ENCODE measurements at regions not wholly inside any gene's neighbourhood (a gene's known extent, or its start where the extent isn't known, plus 50 kb on each side); places are given as distances from the start of the nearest gene placed in this dataset.
"Not testable (repeated sequence)": the region's sequence is repeated elsewhere in the genome, so short reads cannot be mapped to it uniquely, and the experiment has no call there.

DNA sequence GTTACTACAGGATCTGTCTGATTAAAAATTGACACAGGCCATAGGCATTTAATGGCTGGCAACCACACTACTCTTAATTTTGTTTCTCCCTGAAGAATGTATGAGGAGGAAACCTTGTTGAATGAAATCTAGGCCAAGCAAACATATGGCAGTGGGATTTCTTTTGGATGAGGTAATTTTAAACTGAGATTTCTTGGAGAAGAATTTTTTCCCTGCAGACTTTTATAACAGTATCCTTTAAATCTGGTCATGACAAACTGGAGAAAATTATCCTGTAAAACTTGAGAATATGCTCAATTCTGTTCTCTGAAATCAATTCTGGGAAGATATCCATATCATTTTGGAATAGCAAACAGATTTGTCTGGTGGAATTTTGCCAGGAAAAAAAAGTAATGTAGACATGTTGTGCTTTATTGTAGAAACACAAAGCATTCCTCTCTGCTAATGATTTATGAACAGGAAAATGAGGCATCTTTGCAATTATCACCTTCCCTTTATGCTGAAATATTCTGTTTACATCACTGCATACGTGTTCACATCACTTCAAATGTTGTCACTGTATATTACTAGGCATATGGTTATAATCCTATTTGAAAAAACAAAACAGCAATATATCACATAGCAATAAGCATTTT lies 108.3 kb upstream of the ARSJ start:
- no peak for DNase-seq (ENCODE audit: low spot score)

DNA sequence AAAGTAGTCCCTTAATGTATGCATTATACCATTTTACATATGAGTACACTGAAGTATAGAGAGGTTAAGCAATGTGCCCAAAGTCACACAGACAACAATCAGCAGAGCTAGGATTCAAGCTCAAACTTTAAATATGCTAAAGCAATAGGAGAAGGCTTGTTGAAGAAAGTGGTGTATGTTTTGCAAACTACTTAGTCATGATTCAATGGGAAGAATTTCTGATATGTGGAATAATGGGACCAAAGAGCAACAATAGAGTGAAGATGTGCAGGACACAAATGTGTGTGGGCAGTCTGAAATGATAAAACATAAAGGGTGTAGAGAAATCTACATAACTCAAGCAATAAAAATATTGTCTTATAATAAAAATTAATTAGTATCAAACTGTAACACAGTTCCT lies 109.0 kb upstream of the ARSJ start:
- DNase-seq (ENCODE audit: low spot score) = no peak

DNA sequence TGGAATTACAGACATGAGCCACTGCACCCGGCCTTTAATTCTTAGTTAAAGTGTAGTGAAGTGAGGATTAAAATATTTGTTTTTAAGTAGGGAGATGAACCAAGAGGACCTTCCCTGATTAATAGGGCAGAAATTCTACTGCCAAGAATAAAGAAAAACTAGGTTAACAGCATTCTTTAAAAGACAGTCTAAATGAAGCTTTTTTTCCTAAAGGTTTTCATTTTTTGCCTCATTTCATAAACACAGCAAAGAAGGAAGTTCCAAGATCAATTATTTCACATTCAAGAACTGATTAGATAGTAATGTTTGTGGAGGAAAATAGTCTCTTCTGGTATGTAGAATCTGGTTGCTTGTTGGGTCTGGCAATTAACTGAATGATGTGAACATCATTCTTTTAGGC lies 112.1 kb upstream of the ARSJ start:
- no peak for DNase-seq (ENCODE audit: low spot score)

DNA sequence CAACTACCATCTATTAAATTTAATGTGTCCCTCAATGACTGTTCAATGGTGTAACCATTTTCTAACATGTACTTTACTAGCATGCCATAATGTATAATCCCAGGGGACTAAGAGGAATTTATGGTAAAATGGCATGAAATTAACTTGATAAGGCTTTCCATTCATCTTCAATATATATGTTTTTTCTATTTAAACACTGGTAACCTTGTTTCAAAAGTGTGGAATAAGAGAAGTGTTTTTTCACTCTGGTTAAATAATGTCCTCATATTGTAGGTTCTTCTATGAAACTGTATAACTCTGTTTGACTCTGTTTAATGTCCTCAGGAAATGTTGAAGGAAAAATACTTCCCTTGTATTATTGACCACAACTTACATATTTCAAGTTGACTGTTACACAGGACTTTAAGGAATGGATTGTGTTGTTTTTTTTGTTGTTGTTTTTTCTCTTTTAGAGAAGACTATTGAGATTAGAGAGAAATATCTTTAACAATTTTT lies 113.8 kb upstream of the ARSJ start:
- no peak for DNase-seq (ENCODE audit: low spot score)

DNA sequence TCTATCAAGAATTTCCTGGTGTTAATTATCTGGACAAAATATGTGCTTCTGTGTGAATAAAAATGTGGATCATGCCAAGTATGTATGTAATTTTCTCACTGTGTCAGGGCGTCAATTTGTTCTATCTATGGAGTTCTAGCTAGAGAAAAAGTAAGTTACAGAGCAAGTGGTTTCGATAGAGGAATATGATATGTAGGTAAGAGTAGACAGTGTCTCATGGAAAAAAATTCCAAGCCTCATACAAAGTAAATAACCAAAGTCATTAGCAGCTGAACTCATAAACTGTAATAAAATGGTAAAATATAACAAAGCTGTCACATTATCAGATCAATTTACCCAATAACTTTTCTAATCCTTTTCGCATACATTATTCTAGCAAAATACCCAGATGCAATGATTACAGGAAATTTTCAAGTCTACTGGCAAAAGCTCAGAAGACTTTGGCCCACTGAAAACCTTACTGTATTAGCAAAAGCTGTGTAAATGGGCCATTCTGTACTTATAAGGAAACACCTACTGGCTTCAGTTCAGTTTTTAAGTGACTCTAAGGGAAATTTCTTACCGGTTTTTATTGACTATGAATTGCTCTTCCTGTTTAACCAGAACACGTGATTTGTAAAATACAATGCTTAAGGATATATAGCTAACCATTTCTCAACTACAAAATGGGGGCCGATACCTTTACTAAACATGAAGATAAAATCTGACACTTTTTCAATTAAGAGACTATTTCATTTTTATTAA lies 121.0 kb upstream of the ARSJ start:
- no peak for DNase-seq (ENCODE audit: low spot score)

DNA sequence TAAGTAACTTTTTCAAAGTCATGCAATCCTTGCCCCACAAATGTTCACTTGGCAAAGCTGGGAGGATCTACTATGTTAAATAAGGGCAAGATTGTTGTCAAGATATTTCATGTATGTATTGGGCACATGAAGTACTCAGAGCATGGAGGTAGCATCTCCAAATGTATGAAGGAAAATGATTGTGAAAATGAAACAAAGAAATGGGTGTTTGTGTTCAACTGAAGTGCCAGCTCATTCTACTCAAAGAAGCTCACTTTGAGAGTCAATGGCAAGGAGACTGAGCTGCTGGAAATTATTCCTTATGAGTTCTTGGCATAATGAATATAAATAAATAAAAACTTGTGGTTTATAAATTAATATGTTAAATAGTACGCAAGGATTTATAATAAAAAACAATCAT lies 124.5 kb upstream of the ARSJ start:
- no peak for DNase-seq (ENCODE audit: low spot score)

DNA sequence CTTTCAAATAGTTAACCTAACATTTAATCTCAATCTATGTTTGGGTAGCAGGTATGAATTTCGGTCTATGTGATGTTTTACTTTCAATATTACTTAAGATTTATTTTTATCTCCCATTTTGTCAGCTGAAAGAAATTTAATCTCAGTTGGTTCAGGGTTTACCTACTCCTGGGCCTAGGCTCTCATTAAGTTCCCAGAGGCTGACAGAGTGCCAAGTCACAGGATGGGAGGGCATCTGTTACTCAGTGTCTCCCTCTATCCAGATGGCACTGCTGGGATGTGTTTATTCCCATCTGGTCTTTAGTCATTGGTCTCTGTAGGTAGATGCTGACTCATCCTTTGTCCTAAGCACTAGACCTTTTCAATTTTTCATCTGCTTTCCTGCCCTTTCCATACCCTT lies 129.4 kb upstream of the ARSJ start:
- no peak for DNase-seq (ENCODE audit: low spot score)

DNA sequence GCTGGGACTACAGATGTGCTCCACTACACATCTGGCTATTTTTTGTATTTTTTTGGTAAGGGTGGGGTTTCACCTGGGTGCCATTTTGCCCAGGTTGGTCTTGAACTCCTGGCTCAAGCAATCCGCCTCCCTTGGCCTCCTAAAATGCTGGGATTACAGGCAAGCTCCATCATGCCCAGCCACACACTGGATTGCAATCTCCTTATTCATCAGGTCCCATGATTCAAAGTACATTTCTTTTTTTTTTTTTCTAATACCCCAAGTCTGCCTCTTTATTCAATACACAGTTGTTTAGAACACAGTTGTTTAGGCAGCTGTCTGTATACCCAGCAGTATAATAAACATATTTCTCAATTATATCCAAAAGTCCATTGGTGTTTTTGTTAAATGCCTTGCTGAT lies 130.3 kb upstream of the ARSJ start:
- no peak for DNase-seq (ENCODE audit: low spot score)

DNA sequence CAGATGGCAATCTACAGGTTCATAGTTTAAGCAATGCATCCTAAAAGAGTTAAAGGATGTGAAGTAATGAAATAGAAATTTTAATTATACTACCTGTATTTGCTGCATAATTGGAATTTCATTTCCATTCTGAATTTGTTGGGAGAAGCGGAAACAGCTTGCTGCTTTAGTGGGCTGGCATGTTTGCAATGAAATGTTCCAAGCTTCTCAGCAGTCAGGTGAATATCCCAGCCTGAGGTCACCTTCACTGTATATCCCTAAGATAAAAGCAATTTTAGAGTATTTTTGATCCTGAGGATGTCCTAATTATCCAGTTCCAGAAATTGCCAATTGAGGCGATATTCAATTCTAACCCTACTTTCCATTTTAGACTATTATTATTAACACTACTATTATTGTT lies 136.1 kb upstream of the ARSJ start:
- no peak for DNase-seq (ENCODE audit: low spot score)

DNA sequence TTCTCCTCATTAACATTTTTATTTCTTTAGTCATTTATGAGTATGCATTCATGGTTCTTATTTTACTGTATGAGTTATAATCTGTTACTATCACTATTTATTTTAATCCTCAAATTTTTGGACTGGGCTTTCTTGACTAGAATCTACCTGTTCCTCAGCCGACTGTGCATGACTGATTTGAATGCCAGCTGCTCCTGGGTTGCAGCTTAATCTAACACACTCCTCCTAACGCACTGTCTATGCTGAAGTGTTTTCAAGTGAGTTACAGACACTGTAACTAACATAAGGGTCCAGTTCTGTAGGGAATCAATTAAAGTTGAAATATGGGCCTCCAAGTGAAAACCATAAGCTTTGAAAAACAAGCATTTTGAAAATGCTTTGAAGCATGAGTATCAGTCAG lies 137.4 kb upstream of the ARSJ start:
- DNase-seq (ENCODE audit: low spot score) = no peak

DNA sequence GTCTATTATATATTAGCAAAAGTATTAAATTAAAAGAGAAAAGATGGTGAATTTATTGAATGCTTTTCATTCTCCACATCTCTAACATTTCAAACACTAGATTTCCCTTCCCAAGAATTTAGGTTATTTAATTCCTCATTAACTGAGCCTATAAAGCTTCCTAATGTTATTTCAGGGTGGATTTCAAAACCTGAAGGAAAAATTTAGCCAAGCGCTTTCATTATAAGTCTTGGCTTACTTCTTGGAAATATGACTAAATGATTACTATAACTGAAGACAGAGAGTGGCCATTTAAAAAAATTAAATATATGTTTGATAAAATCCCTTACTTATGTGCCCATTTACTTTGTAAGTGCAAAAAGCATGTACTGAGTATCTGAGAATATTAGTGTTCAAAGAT lies 141.8 kb upstream of the ARSJ start:
- DNase-seq (ENCODE audit: low spot score) = no peak

DNA sequence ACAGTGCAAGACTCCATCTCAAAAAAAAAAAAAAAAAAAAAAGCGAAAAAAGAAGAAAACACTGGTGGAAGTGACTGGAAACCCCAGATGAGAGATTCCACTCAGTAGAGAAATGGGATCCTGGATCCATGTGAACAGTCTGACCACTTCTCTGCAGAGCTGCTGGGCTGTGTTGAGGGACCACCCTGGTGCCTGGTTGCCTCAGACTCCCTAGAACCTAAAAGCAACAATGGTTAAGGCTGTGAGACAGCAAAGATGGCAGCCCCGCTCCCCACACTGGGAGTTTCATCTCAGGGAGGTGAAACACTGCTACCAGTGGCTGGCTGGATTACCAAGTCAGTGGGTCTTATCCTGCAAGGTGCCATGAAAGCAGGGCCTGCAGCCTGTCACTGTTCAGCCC lies 152.8 kb upstream of the ARSJ start:
- no peak for DNase-seq (ENCODE audit: low spot score)

DNA sequence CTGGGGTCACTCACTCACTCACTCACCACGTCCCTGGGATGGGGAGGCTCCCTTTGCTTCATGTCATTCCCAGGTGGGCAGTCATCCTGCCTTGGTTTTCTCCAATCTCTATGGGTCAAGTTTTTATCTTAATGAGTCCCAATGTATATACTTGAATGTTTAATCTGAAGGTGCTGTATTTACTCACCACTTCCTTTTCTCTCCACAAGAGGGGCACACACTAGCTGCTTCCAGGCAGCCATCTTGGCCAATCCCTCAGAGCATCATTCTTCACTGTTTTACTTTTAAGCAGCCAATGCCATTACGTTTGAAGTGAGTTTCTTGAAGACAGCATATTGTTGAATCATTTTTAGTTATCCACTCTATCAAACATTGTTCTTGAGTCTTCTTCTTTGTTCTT lies 153.4 kb upstream of the ARSJ start:
- DNase-seq (ENCODE audit: low spot score) = no peak

DNA sequence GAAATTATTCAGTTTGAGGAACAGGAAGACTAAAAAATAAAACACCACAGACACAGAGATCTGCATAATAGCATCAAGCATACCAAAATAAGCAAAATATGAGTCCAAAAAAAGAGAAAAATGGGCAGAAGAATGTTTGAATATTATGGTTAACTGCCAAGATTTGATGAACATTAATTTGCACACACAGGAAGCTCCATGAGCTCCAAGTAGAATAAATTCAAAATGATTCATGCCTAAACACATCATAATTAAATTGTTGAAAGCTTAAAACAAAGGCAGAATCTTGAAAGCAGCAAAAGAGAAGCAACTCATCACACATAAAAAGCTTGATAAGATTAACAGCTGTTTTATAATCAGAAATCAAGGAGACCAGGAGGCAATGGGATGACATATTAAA lies 156.6 kb upstream of the ARSJ start:
- no peak for DNase-seq (ENCODE audit: low spot score)

DNA sequence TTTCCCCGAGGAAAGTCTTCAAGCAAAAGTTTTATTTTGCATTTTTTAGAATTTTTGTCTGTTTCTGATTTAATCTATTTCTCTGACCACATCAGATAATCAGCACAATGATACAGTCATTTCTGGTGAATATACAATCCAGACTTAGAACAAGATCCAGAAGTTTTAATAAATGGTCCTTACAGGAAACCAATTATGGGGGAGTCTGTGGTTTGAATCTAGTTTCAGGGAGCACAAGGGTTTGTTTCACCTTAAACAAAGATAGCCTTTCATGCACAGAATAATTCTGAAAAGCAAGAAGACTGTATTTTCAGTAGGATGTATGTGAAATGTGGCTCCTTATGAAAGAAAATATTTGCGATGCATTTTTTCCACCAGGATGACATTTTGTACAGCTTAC lies 158.5 kb upstream of the ARSJ start:
- DNase-seq (ENCODE audit: low spot score) = no peak

DNA sequence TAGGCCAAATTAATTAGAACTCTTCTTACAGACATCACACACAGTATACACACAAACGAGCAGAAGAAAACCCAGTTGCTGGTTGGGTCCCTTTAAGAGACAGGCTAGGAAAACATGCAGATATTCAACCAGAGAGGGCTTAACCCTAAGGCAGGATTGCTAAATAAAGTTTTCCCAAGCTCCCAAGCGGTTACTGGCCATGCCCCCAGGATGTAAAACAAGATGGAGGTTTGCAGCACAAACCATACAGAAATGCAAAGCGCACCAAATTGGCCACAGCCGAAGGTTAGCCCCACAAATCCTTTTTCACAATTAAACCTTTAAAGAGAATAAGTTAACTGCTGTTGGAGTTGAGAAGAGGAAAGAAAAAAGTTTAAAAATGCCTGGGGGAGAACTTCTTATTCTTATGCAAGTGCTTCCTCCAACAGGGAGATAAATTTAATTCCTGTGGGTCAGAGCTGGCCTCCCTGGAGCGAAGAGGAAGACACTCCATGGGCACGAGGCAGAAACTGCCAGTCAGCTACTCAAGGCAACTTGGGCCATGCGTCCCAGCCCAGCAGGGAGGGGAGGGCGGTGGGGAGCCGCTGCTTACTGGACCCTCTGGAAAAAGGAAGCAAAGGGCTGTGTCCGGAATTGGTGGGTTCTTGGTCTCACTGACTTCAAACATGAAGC lies 167.6 kb upstream of the ARSJ start:
- DNase-seq (ENCODE audit: low spot score) = no peak

DNA sequence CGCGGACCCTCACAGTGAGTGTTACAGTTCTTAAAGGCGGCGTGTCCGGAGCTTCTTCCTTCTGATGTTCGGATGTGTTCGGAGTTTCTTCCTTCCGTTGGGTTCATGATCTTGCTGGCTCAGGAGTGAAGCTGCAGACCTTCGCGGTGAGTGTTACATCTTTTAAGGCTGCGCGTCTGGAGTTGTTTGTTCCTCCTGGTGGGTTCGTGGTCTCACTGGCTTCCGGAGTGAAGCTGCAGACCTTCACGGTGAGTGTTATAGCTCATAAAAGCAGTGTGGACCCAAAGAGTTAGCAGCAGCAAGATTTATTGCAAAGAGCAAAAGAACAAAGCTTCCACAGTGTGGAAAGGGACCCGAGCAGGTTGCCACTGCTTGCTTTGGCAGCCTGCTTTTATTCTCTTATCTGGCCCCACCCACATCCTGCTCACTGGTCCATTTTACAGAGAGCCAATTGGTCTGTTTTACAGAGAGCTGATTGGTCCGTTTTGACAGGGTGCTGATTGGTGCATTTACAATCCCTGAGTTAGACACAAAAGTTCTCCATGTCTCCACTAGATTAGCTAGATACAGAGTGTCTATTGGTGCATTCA lies 168.3 kb upstream of the ARSJ start:
- not testable (repeated sequence) for DNase-seq (ENCODE audit: low spot score)

DNA sequence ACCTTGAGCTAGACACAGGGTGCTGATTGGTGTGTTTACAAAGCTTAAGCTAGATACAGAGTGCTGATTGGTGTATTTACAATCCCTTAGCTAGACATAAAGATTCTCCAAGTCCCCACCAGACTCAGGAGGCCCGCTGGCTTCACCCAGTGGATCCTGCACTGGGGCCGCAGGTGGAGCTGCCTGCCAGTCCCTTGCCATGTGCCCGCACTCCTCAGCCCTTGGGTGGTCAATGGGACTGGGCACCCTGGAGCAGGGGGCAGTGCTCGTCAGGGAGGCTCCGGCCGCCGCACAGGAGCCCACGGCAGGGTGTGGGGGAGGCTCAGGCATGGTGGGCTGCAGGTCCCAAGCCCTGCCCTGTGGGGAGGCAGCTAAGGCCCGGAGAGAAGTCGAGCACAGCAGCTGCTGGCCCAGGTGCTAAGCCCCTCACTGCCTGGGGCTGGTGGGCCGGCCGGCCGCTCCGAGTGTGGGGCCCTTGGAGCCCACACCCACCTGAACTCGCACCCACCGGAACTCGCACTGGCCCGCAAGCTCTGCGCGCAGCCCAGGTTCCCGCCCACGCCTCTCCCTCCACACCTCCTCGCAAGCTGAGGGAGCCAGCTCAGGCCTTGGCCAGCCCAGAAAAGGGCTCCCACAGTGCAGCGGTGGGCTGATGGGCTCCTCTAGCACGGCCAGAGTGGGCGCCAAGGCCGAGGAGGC lies 169.1 kb upstream of the ARSJ start:
- not testable (repeated sequence) for DNase-seq (ENCODE audit: low spot score)

DNA sequence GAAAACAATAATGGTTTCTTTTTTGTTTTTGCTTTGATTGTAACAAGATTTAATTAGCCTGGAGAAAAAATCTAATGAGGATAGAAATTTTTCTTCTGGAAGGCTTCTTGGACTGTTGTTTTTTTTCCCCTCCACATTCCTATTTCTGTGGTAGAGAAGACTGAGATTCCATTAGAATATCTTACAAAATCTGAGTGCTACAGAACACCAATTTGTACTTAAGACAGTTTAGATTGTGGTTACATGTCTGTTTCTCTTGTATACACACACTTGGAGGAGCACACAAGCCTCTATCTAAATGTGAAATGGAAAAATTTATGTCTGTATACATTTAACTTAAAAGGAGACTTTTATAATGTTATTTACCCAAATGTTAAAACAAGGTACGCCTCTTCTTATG lies 176.9 kb upstream of the ARSJ start:
- DNase-seq (ENCODE audit: low spot score) = no peak

DNA sequence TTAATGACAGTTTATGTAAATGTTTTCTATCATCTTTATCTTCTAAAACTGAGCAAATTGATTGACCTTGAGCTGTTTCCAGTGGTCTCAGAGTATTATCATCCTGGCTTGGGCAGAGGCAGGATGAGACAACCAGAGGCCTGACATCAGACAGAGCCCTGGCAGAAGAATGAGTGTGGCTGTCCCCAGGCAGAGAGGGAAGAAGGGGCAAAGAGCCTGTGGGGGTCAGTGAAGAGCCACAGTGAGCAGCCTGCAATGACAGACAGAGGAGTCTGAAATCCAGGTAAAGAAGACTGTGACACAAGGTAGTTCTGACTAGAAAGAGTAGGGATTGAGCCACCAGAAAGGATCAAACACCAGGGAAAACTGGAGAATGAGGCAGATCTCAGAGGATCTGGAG lies 182.4 kb upstream of the ARSJ start:
- no peak for DNase-seq (ENCODE audit: low spot score)

DNA sequence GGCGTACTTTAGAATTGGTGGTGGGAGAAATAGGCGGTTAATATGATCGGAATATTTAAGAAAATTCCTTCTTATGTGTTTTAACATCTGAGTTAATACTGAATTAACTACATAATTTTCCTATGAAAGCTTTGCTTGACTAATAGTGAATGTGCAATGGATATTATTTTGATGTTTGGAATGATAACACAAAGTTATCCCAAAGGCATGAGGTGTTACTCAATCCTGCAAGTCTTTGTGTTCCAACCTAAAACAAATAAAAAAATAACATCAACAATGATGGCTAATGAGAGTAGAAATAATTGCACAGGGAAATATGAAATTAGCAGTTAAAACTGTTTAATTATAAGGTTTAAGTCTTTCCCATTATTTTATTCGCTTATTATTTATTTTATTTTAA lies 183.6 kb upstream of the ARSJ start:
- no peak for DNase-seq (ENCODE audit: low spot score)

DNA sequence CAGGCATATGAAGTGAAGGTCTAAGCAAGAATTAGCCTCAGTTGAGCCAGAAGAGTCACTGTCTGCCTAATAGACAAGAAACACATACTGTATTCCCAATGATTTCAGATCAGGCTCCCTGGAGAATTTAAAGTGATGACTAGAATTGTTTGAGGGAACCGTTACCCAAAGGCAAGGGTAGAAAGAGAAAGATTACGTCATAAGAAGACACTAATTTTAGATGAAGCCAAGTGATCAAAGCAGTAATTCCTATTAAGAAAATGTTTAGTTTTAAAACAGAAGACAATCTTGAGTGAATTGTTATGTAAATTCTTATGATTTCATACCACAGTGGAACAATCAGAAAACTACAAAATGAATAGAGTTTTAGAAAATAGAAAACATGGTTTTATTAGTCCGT lies 194.5 kb upstream of the ARSJ start:
- no peak for DNase-seq (ENCODE audit: low spot score)
